ENCODE measurements at regions not wholly inside any gene's neighbourhood (a gene's known extent, or its start where the extent isn't known, plus 50 kb on each side); places are given as distances from the start of the nearest gene placed in this dataset.

- in situ Hi-C loops (cut with MboI; ENCODE audit: low sequenced_read_pairs) = no loop called here
Measured at GRCh38 chr11:42257534-42257933, 798.1 kb upstream of the LRRC4C start.

GRCh38 chr11:42265072-42265471 lies 805.6 kb upstream of the LRRC4C start:
- in situ Hi-C loops (cut with MboI; ENCODE audit: low sequenced_read_pairs) = no loop called here

- in situ Hi-C loops (cut with MboI; ENCODE audit: low sequenced_read_pairs) = no loop called here
Measured at GRCh38 chr11:42271306-42271705, 811.9 kb upstream of the LRRC4C start.

- in situ Hi-C loops (cut with MboI; ENCODE audit: low sequenced_read_pairs) = no loop called here
Measured at GRCh38 chr11:42273977-42274376, 814.5 kb upstream of the LRRC4C start.

- in situ Hi-C loops (cut with MboI; ENCODE audit: low sequenced_read_pairs) = no loop called here
Measured at GRCh38 chr11:42296910-42297309, 837.5 kb upstream of the LRRC4C start.

- in situ Hi-C loops (cut with MboI; ENCODE audit: low sequenced_read_pairs) = no loop called here
Measured at GRCh38 chr11:42299780-42300179, 840.3 kb upstream of the LRRC4C start.

- in situ Hi-C loops (cut with MboI; ENCODE audit: low sequenced_read_pairs) = no loop called here
Measured at GRCh38 chr11:42301777-42302176, 842.3 kb upstream of the LRRC4C start.

- in situ Hi-C loops (cut with MboI; ENCODE audit: low sequenced_read_pairs) = no loop called here
Measured at GRCh38 chr11:42311514-42311913, 852.1 kb upstream of the LRRC4C start.

GRCh38 chr11:42311944-42312343 lies 852.5 kb upstream of the LRRC4C start:
- in situ Hi-C loops (cut with MboI; ENCODE audit: low sequenced_read_pairs) = no loop called here

- in situ Hi-C loops (cut with MboI; ENCODE audit: low sequenced_read_pairs) = no loop called here
Measured at GRCh38 chr11:42315267-42315666, 855.8 kb upstream of the LRRC4C start.

- in situ Hi-C loops (cut with MboI; ENCODE audit: low sequenced_read_pairs) = no loop called here
Measured at GRCh38 chr11:42315846-42316245, 856.4 kb upstream of the LRRC4C start.

- in situ Hi-C loops (cut with MboI; ENCODE audit: low sequenced_read_pairs) = no loop called here
Measured at GRCh38 chr11:42319921-42320320, 860.5 kb upstream of the LRRC4C start.

GRCh38 chr11:42329929-42330565 lies 870.6 kb upstream of the LRRC4C start:
- in situ Hi-C loops (cut with MboI; ENCODE audit: low sequenced_read_pairs) = no loop called here

- in situ Hi-C loops (cut with MboI; ENCODE audit: low sequenced_read_pairs) = no loop called here
Measured at GRCh38 chr11:42337786-42338455, 878.5 kb upstream of the LRRC4C start.

GRCh38 chr11:42344204-42344792 lies 884.8 kb upstream of the LRRC4C start:
- in situ Hi-C loops (cut with MboI; ENCODE audit: low sequenced_read_pairs) = no loop called here

GRCh38 chr11:42345933-42346332 lies 886.5 kb upstream of the LRRC4C start:
- in situ Hi-C loops (cut with MboI; ENCODE audit: low sequenced_read_pairs) = no loop called here

GRCh38 chr11:42363701-42364100 lies 904.2 kb upstream of the LRRC4C start:
- in situ Hi-C loops (cut with MboI; ENCODE audit: low sequenced_read_pairs) = no loop called here

GRCh38 chr11:42390116-42390515 lies 921.7 kb upstream of the API5 start:
- in situ Hi-C loops (cut with MboI; ENCODE audit: low sequenced_read_pairs) = no loop called here

- in situ Hi-C loops (cut with MboI; ENCODE audit: low sequenced_read_pairs) = no loop called here
Measured at GRCh38 chr11:42397483-42397882, 914.3 kb upstream of the API5 start.

GRCh38 chr11:42407341-42407740 lies 904.5 kb upstream of the API5 start:
- in situ Hi-C loops (cut with MboI; ENCODE audit: low sequenced_read_pairs) = no loop called here

- in situ Hi-C loops (cut with MboI; ENCODE audit: low sequenced_read_pairs) = no loop called here
Measured at GRCh38 chr11:42410251-42410955, 901.4 kb upstream of the API5 start.

- in situ Hi-C loops (cut with MboI; ENCODE audit: low sequenced_read_pairs) = no loop called here
Measured at GRCh38 chr11:42412590-42412989, 899.2 kb upstream of the API5 start.

Data from HL-60/S4 treated with phorbol 12-myristate 13-acetate at 8.2 ng/mL for 4 days and 3 days (cell line).